HG03342 (cell line): ENCODE measurements at regions not wholly inside any gene's neighbourhood (a gene's known extent, or its start where the extent isn't known, plus 50 kb on each side); places are given as distances from the start of the nearest gene placed in this dataset.

Source experiments
- ATAC-seq: cut with Tn5 transposase; IDR thresholded peaks from one replicate; pipeline ENCODE4 v1.9.1; 2021; ENCODE audit warnings: mild to moderate bottlenecking, moderate library complexity; ENCODE audit not compliant: unreplicated experiment

DNA sequence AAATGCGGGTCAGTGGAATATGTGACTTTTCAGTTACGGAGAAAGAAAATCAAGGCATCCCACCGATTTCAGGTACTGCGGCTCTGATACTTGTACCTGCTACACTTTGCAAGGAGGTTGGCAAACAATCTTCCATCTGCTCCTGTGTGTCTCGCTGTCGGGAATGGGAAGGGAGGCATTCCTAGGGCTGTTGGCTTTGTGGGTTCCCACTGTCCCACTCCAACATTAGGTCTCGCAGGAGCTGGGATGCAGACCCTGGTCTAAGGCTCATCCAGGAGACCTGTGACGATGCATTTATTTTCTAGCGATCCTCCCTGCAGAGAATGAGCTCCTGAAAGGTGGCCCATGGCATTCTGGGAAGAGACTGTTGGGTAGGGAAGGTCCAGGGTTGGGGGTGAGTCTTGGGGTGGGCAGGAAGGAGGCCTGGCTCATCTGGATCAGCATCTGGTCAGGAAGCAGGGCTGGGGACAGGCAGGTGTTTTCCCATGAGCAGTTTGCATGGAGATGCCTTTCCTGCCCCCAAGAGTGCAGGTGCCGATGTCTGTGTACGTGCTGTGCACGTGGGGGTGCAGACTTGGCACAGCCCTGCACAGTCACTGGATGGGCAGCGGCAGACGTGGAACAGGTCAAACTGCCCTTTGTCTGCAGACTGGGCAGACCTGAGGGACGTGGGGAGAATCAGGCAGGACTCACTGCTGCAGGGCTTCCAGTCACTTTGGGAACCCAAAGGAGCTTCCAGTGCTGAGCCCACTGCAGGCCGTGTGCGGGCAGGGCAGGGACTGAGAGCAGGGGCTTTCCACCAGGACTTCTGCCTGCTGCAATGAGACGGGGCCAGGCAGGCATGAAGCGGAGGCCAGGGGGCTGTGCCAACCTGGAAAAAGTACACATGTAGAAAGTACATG lies 152.4 kb downstream of the TEX29 start:
- ATAC-seq: no peak

GRCh38 chr13:111474136-111475002 lies 153.9 kb downstream of the TEX29 start:
- no peak for ATAC-seq

GRCh38 chr13:111475488-111475887 lies 155.0 kb downstream of the TEX29 start:
- ATAC-seq: no peak

- ATAC-seq: no peak
These were observed 155.8 kb downstream of the TEX29 start for GRCh38 chr13:111476197-111476596.

DNA sequence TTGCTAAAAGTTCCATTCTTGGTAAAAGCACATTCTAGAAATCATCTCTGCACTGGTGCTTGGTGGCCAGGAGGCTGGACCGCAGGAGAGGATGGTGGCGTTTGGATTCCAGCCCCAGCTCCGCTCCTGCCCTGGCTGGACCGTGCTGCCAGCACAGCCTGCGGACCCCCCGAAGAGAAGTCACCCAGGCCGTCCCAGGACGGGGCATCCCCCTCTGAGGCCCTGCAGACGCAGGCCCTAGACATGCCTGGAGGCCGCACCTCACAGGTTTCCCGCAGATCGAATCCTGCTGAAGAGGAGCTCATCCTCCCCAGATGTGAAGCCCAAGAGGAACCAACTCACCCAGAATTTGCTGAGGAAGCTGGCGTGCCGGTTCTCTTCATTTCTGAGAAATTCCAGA lies 159.0 kb downstream of the TEX29 start:
- ATAC-seq: no peak

- ATAC-seq: no peak
These were observed 160.1 kb downstream of the TEX29 start for GRCh38 chr13:111480503-111480902.

DNA sequence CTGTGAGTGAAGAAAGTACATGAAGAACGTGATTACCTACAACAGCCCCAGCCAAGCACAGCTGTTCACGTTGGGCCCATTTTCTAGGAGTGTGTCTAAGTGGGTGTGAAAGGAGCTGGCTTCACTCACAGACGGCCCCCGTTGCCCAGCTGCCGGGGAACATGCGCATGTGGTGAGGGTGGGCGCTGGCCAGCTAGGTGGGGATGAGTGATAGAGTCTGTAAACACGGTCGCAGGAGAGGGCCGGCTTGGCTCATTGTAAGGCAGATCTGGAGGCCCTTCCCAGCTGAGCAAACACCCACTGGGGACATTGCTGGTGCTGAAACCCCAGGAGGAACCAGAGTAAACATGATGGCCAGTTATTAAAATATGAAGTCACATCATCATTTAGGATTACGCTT lies 160.5 kb downstream of the TEX29 start:
- ATAC-seq: no peak

DNA sequence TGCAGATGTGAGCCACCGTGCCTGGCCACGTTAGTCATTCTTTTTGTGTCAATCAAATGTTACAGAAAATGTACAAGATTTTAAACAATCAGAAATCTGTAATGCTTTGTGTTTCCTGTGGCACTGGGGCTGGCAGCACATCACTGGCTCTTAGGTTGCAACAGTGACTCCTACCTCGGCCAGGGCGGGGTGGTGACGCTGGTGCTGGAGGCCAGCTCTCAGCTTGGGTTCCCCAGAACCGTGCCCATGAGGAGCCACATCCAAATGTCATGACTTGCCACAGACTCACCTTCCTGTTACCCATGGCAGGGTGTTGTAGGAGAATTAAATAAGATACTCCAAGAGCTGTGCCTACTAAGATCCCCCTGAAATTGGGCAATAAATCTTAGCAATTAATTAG lies 161.7 kb downstream of the TEX29 start:
- no peak for ATAC-seq

- ATAC-seq: no peak
These were observed 162.6 kb downstream of the TEX29 start for GRCh38 chr13:111482806-111483620.

DNA sequence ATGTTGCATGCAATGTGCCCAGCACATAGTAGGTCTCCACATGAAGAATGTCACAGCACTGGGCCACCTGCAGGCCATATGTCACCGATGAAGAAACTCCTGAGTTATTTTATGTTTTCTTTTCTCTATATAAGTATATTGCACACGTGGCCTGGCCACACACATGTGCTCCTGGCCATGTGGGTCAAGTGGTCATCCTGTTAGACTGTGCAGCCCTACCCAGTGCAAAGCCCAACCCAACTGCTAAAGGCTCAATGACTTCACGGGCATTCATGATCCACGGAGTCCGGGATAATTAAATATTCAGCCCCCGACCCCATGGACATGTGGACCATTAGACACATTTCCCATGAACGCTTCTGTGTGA lies 163.2 kb downstream of the TEX29 start:
- ATAC-seq: no peak

GRCh38 chr13:111484141-111484925 lies 163.9 kb downstream of the TEX29 start:
- ATAC-seq: no peak

DNA sequence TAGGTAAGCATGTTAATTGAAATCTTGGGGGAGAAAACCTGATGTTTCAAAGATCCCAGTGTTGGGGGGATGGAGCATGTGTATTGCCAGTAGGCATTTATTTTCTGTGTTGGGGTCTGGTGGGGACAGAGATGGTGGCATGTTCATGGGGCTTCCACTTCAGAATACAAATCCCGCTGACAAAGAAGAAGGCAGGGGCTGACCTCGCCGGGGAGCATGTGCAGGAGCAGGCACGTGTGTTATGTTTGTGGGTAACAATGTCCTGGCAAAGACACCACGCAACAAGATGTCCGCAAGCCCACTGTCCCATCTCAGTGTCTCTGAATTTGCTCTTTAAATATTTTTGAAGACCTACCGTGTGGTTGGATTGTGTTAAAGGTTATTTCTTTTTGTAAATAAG lies 164.5 kb downstream of the TEX29 start:
- ATAC-seq: no peak

DNA sequence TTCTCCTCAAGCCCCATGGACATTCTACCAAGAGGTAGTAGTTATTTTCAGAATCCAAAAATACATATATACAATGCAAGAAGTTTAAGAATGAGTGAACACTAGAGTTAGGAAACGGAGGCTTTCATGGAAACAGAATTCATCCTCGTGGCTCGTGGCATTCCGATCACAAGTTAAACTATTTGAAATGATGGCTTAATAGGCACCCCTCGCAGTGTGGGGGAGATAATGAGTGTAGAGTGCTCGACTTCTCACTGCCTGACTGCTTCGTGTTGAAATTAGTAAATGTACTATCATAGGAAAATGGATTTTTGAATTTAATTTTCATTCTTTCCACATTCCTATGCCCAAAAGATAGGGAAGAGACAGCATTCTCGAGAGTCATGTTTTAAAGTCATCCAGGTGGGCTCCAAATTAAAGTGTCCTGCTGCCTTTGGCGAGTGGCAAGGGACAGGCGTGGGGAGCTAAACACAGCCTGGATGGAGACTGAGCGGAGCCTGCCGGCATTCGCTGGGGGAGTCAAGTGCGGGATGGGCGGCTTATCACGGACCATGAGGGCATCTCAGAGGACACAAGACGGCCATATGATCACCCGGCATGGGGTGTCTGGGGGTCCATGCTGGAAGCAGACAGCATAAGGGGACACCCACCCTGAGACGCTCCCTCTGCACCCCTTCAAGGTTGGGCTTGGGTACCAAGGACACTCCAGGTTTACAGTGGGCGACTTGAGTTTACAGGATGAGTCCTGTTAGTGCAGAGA lies 165.2 kb downstream of the TEX29 start:
- no peak for ATAC-seq

GRCh38 chr13:111486331-111486730 lies 165.9 kb downstream of the TEX29 start:
- ATAC-seq: no peak

GRCh38 chr13:111486801-111487200 lies 166.4 kb downstream of the TEX29 start:
- no peak for ATAC-seq

- ATAC-seq: no peak
These were observed 168.2 kb downstream of the TEX29 start for GRCh38 chr13:111488486-111489132.

GRCh38 chr13:111489301-111489700 lies 168.9 kb downstream of the TEX29 start:
- ATAC-seq: no peak

- no peak for ATAC-seq
These were observed 170.2 kb downstream of the TEX29 start for GRCh38 chr13:111490611-111491010.

- ATAC-seq: no peak
These were observed 170.6 kb downstream of the TEX29 start for GRCh38 chr13:111491021-111491420.
